Renal cortical epithelial cell (primary cell): ENCODE measurements at regions not wholly inside any gene's neighbourhood (a gene's known extent, or its start where the extent isn't known, plus 50 kb on each side); places are given as distances from the start of the nearest gene placed in this dataset.
"Not testable (repeated sequence)": the region's sequence is repeated elsewhere in the genome, so short reads cannot be mapped to it uniquely, and the experiment has no call there.

Source experiments
- DNase-seq: peaks from one replicate; pipeline ENCODE4 v3.0.0-alpha.2; 2011; ENCODE audit warnings: low read depth

DNA sequence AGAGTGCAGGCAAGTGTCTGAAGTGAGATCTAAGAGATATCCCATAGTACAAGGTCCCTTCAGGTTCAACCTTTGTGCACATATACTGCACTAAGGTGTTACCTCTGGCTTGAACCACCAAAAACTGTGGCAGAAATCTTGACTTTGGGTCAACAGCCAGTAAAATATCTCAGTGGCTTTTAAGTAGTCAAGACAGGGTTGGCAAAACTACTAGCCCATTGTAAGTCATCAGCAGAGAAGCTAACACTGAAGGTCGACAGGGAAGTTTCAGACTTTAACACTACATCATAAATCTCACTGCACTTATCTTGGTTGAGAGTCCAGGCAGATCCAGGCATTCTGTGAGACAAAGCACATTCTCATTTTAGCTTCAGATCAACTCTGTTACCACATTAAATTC, 1684.7 kb downstream of the HACE1 start:
- no peak for DNase-seq

DNA sequence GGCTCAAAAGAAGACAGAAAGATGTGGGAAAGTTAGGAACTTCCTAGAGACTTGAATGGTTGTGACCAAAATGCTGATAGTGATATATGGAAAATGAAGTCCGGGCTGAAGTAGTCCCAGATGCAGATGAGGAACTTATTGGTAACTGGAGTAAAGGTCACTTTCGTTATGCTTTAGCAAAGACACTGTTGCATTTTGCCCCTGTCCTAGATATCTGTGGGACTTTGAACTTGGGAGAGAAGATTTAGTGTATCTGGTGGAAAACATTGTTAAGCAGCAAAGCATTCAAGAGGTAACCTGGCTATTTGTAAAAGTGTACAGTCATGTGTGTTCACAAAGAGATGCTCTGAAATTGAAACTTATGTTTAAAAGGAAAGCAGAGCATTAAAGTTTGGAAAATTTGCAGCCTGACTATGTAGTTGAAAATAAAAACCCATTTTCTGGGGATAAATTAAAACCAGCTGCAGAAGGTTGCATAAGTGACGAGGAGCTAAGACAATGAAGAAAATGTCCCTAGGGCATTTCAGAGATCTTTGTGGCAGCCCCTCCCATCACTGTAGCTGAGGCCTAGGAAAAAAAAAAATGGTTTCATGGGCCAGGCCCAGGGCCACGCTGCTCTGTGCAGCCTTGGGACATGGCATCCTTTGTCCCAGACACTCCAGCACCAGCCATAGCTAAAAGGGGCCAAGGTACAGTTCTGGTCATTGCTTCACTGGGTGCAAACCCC, 1692.2 kb downstream of the HACE1 start:
- DNase-seq = no peak

DNA sequence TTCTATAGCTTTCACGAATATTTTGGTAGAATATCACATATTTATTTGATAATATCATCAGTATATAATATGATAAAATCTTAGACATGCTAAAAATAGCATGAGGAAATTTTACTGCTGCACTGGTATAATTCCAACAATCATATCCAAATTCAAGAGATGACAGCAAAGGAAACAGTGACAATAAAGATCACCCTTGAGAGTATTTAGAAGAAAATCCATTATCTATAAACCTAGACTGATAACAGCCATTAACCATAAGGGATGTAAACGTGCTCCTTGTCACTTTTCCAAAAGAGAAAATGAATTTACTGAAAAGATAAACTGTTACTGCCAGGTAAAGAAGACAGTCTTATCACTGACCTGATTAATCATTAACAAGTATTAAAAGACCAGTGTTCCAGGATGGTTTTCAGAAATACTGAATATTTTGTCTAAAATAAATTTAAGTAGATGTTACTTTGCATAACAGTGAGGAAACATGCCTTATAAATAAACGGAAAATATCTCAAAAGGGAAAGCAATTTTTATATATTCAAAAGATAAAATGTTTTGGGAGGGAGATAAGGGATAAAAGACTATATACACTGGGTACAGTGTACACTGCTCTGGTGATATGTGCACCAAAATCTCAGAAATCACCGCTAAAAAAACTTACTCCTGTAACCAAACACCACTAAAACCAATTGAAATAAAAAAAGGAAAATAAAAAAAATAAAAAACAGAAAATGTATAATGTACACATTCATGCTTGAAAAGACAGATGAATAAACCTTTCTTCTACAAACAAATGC, 1704.7 kb downstream of the HACE1 start:
- DNase-seq = no peak

DNA sequence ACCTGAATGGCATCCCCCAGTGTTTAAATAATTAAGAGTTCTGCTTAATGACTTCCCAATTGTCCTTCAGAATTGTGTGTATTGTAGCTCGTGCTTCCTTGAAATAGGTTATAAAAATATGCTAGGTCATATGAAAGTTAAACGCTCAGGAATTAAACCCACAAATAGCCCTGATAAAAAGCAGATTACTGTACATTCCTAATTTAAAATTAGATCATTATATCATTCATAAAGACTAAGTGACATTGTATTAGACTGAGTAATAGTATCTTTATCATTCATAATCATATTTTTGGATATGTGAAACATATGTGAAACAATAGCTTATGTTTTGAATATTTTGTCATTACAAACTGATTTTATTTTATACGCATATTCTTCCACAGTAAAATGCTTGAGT, 1706.7 kb downstream of the HACE1 start:
- no peak for DNase-seq

DNA sequence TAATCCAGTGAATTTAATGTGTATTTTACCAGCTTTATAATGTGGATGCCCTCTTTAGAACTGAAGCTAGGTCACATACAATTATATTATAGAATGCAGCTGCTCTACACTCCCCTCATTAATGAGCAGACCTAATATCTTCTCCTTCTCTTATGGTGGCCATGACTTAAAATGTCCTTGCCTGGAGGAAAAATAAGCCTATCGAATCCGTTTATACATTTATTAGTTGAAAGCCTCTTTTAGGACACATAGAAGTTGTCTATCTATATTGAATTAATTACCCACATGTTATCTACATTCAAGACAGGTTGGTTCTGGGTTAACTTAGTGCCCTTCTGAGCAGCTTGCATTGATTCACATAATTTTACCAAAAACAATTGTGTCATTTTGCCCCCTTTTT, 1716.8 kb downstream of the HACE1 start:
- no peak for DNase-seq

DNA sequence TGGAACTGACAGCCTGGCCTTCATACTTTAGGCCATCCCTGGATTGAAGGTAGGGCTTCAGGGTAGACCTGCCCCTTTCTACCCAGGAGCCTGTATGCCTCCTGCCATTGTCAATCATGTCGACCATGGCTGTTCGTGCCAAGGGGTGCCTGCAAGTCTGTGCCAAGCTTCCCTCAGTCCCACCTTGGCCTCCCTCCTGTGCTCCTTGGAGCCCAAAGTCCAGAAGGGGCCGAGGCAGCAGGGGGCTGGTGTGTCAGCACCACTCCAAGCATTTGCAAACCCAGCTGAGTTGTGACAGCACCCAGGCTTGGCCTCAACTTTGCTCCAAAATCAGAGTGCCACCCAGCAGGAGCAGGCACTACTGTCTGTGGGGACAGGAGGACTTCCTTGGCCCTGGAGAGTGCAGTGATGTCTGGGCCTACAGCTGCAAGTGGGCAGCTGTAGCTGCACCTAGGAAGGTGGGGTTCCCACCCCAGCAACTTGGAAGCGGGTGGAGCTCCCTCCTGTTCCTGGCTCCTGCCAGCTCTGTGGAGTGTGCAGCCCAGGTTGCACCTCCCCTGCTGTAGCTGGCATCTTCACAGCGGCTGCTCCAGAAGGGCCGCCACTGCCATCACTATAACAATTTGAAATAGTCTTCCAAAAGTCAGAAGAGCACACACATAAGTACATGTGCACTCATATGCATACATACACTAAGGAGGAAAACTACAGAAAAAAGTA, 1719.3 kb downstream of the HACE1 start:
- no peak for DNase-seq

DNA sequence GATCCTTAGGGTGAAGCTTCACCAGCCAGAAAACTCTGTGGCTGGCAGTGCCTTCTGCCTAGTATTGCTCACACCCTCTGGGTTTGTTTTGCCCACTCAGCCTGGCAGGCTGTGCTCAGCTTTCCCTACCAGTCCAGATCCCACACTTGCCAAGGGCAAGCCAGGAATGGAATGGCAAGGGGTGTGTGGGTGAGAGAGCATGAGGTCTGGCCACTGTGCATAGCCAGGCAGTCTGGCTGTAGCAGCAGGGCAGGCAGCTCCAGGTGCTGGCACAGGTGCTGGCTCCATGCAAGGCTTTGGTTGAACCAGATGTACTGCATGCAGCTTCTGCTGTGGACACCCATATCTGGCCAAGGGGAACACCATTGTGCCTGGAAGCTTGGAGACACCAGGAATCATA, 1720.3 kb downstream of the HACE1 start:
- no peak for DNase-seq

- DNase-seq = no peak
Observed at GRCh38 chr6:103124471-103124870, 1731.0 kb downstream of the GRIK2 start.

- DNase-seq = peak; percentile 22
Observed at GRCh38 chr6:103122766-103123601, 1729.5 kb downstream of the GRIK2 start.

GRCh38 chr6:103119056-103119455, 1725.5 kb downstream of the GRIK2 start:
- DNase-seq = no peak

DNA sequence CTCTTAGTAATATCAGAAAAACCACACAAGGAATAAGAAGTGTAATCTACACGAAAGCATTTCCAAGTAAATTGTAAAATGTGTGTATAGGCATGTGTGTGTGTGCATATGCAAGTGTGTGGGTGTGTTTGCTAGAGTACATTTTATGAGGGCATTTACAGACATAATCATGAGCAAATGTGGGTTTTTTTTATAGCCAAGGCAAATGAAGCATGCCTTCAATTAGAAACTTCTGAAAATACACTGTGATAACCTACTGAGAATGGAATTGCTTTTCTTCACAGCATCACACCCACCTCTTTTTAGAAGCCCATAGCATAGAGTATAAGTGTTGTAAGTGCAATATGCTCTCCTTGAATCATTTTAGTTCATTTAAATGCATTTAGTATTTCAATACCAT, 1721.1 kb downstream of the GRIK2 start:
- DNase-seq = no peak

DNA sequence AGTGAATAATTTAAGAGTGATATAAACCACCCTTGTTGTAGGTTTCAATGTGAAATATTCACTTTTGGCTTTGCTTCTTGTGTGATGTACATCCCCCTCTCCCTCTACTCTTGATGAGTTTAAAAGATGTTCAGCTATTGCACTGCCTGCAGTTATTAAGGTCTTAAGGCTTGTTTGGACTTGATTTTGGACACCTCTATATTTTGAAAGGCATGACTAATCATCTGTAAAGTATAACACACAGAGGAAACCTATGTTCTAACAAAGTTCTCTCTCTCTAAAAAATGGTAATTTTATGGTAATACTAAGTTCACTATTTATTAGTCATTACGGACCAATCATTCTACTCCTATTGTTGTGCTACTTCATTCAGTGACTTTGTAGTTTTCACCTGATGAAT, 1719.9 kb downstream of the GRIK2 start:
- no peak for DNase-seq

GRCh38 chr6:103107985-103108384, 1714.5 kb downstream of the GRIK2 start:
- no peak for DNase-seq

GRCh38 chr6:103105686-103106085, 1712.2 kb downstream of the GRIK2 start:
- DNase-seq = no peak

DNA sequence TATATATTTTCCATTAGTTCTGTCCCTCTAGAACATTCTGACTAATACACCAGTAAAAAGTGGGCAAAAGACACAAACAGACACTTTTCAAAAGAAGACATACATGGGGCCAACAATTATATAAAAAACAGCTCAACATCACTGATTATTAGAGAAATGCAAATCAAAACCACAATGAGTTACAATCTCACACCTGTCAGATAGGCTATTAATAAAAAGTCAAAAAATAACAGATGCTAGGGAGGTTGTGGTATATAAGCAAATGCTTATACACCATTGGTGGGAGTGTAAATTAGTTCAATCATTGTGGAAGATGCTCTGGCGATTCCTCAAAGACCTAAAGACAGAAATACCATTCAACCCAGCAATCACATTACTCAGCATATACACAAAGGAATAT, 1707.8 kb downstream of the GRIK2 start:
- DNase-seq = no peak

GRCh38 chr6:103092414-103092813, 1698.9 kb downstream of the GRIK2 start:
- not testable (repeated sequence) for DNase-seq

DNA sequence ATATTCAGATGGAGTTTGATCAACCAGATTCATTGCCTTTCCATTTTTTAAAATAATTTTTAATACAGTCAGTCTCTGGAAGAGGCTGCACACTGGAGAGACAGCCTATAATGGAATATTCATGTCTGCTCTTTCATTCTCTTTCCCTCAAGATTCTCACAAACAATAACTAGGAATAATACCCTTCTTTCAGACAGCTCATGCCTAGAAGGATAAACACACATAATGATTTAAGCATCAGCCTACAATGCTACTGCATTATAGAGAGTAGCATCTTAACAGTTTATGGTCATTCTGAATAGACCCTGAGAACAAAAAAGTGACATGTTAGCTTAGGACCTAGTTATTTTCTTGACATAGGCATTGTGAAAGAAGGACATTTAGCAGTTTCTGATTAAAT, 1692.3 kb downstream of the GRIK2 start:
- DNase-seq = no peak

- DNase-seq = no peak
Observed at GRCh38 chr6:103081876-103082630, 1688.5 kb downstream of the GRIK2 start.

GRCh38 chr6:103081126-103081525, 1687.6 kb downstream of the GRIK2 start:
- no peak for DNase-seq

- DNase-seq = no peak
Observed at GRCh38 chr6:103080497-103080896, 1687.0 kb downstream of the GRIK2 start.

- no peak for DNase-seq
Observed at GRCh38 chr6:103079867-103080266, 1686.4 kb downstream of the GRIK2 start.
